HepG2 (cell line): ENCODE measurements at regions not wholly inside any gene's neighbourhood (a gene's known extent, or its start where the extent isn't known, plus 50 kb on each side); places are given as distances from the start of the nearest gene placed in this dataset.

Source experiments
- BRF2 ChIP-seq: sonication (generic); formaldehyde crosslinking; IDR thresholded peaks from 2 replicates; pipeline ENCODE4 v1.8.1; 2022; ENCODE audit warnings: mild to moderate bottlenecking, missing genetic modification reagents
- CTCF ChIP-seq: sonication (generic); formaldehyde crosslinking; IDR thresholded peaks from 2 replicates; pipeline ENCODE4 v1.5.0; 2020; ENCODE audit warnings: mild to moderate bottlenecking, missing genetic modification reagents, moderate library complexity
- EP300 ChIP-seq, 3 experiments: sonication (generic) in 1 of 3; formaldehyde crosslinking in 1 of 3; IDR thresholded peaks; 2 replicates each; pipeline versions ENCODE4 v1.5.1 to v1.6.1; 2011 to 2020; ENCODE audit warnings: low read depth in 2 of 3, low read length in 2 of 3, borderline replicate concordance in 1 of 3, improper control_type of control experiment in 1 of 3, mild to moderate bottlenecking in 1 of 3, missing genetic modification reagents in 1 of 3, moderate library complexity in 1 of 3
- HNRNPUL1 ChIP-seq: fragments of 200-400 bp; formaldehyde crosslinking; IDR thresholded peaks from 2 replicates; pipeline ENCODE4 v1.6.1; 2017; ENCODE audit warnings: low read depth, mild to moderate bottlenecking, low read length, moderate library complexity
- KLF15 ChIP-seq: sonication (generic); formaldehyde crosslinking; IDR thresholded peaks from 2 replicates; pipeline ENCODE4 v1.8.1; 2023; ENCODE audit warnings: borderline replicate concordance, mild to moderate bottlenecking, inconsistent platforms, missing genetic modification reagents, mixed read lengths
- MATR3 ChIP-seq: sonication (generic); formaldehyde crosslinking; IDR thresholded peaks from 2 replicates; pipeline ENCODE4 v1.4.0; 2020; ENCODE audit warnings: missing genetic modification reagents
- MAX ChIP-seq: IDR thresholded peaks from 2 replicates; pipeline ENCODE4 v1.6.1; 2012; ENCODE audit warnings: inconsistent platforms
- NFATC3 ChIP-seq: sonication (generic); formaldehyde crosslinking; IDR thresholded peaks from 2 replicates; pipeline ENCODE4 v1.5.1; 2020; ENCODE audit warnings: mild to moderate bottlenecking, missing genetic modification reagents
- ZNF143 ChIP-seq: sonication (generic); formaldehyde crosslinking; IDR thresholded peaks from 2 replicates; pipeline ENCODE4 v1.4.0; 2020; ENCODE audit warnings: missing genetic modification reagents

GRCh38 chr1:38500352-38500751 is 359.2 kb downstream of the RRAGC start:
- no peak for TF ChIP-seq ZNF143
- TF ChIP-seq KLF15, result no peak
- no peak for TF ChIP-seq MAX
- no peak for TF ChIP-seq MATR3 (CRISPR knock-in tag)
- no peak for TF ChIP-seq NFATC3
- TF ChIP-seq EP300 (IDR thresholded peaks at IDR 0.05; ENCODE audit: low read depth in 2 of 2, low read length in 2 of 2), result no peak
- TF ChIP-seq EP300 (CRISPR knock-in tag; IDR thresholded peaks at IDR 0.05; ENCODE audit: borderline replicate concordance), result no peak
- no peak for TF ChIP-seq HNRNPUL1
- no peak for TF ChIP-seq CTCF (CRISPR knock-in tag)
- no peak for TF ChIP-seq BRF2
